Small intestine (tissue), 7 donors: ENCODE measurements at regions not wholly inside any gene's neighbourhood (a gene's known extent, or its start where the extent isn't known, plus 50 kb on each side); places are given as distances from the start of the nearest gene placed in this dataset.

Experiments
- DNase-seq, 2 donors: peaks; one replicate each; pipeline versions ENCODE4 v3.0.0 to v3.0.0-alpha.2; 2013
- FAIRE-seq: peaks from 2 replicates; lab custom pipeline; 2012; peaks lifted over from hg19 to GRCh38; lab: Jason Lieb, UNC
- H3K27ac ChIP-seq, 3 donors: one replicate each; pipeline ENCODE4 v1.5.1; 2013; ENCODE audit warnings: low read length in 2 of 3, mild to moderate bottlenecking in 2 of 3, control low read depth in 1 of 3, inconsistent platforms in 1 of 3, low read depth in 1 of 3, moderate library complexity in 1 of 3
- H3K27me3 ChIP-seq, 3 donors: one replicate each; pipeline ENCODE4 v1.6.1; 2013; ENCODE audit warnings: low read length in 3 of 3, inconsistent platforms in 1 of 3; ENCODE audit not compliant: control insufficient read depth in 3 of 3, insufficient read depth in 3 of 3
- H3K36me3 ChIP-seq, 3 donors: one replicate each; pipeline ENCODE4 v1.6.1; 2013; ENCODE audit warnings: low read length in 3 of 3, inconsistent platforms in 1 of 3, low read depth in 1 of 3, mild to moderate bottlenecking in 1 of 3, moderate library complexity in 1 of 3; ENCODE audit not compliant: control insufficient read depth in 3 of 3, insufficient read depth in 2 of 3
- H3K4me1 ChIP-seq, 3 donors: one replicate each; pipeline ENCODE4 v1.6.1; 2013; ENCODE audit warnings: low read length in 2 of 3, inconsistent platforms in 1 of 3, low read depth in 1 of 3, mild to moderate bottlenecking in 1 of 3, moderate library complexity in 1 of 3; ENCODE audit not compliant: control insufficient read depth in 3 of 3, insufficient read depth in 2 of 3
- H3K4me3 ChIP-seq, 3 donors: one replicate each; pipeline ENCODE4 v1.5.1; 2013; ENCODE audit warnings: low read length in 3 of 3, control low read depth in 1 of 3, inconsistent platforms in 1 of 3, low read depth in 1 of 3, mild to moderate bottlenecking in 1 of 3, moderate library complexity in 1 of 3
- H3K9me3 ChIP-seq, 2 donors: one replicate each; pipeline ENCODE4 v1.6.1; 2013; ENCODE audit warnings: low read depth in 1 of 2, low read length in 1 of 2; ENCODE audit not compliant: control insufficient read depth in 2 of 2, insufficient read depth in 1 of 2
- WGBS, 3 donors: extraction: QIAGEN DNeasy Blood & Tissue Kit; methylation state at CpG; one replicate each; pipeline ENCODE4 v1.1.7; 2013; 5-methylcytosine and 5-hydroxymethylcytosine counted together
- donor health status: healthy with polysubstance abuse.
- donor health status: control.
- donor health status: control.
- donor health status: Bipolar disorder and iron deficiency.
- donor health status: healthy.

GRCh38 chr1:79775402-79775801 is 768.9 kb upstream of the ADGRL4 start:
- H3K27me3 ChIP-seq = no peaks in the 10 kb centered on the region
- no peaks in the 10 kb centered on the region for H3K36me3 ChIP-seq
- DNase-seq (no peak), FAIRE-seq (no peak)
- H3K4me1 ChIP-seq = no peaks in the 10 kb centered on the region
- H3K27ac ChIP-seq = no peak overlapping the region
- H3K9me3 ChIP-seq = no peaks in the 10 kb centered on the region
- no peak overlapping the region for H3K4me3 ChIP-seq
- WGBS, 3 donors = 55 to 78% (median 63%) methylated on average over 2 of the region's 2 CpGs

- Histone ChIP-seq H3K4me3 (no peak overlapping the region), H3K27me3 (no peaks in the 10 kb centered on the region), H3K36me3 (no peaks in the 10 kb centered on the region), H3K9me3 (no peaks in the 10 kb centered on the region), H3K4me1 (no peaks in the 10 kb centered on the region), H3K27ac (no peak overlapping the region)
- no peak for DNase-seq
- WGBS, 3 donors = 56 to 71% (median 66%) methylated on average over 2 of the region's 2 CpGs
- FAIRE-seq = no peak
Measured at GRCh38 chr1:79773385-79773784, 766.9 kb upstream of the ADGRL4 start.

GRCh38 chr1:79762461-79762860 is 755.9 kb upstream of the ADGRL4 start:
- DNase-seq (no peak), FAIRE-seq (no peak)

GRCh38 chr1:79760531-79760930 is 754.0 kb upstream of the ADGRL4 start:
- FAIRE-seq (no peak), DNase-seq (no peak)
- Histone ChIP-seq H3K4me1 (no peaks in the 10 kb centered on the region), H3K4me3 (no peak overlapping the region), H3K9me3 (no peaks in the 10 kb centered on the region), H3K27me3 (no peaks in the 10 kb centered on the region), H3K36me3 (no peaks in the 10 kb centered on the region), H3K27ac (no peak overlapping the region)
- 54 to 81% (median 78%) methylated on average over 1 of the region's 1 CpG for WGBS, 3 donors

More at GRCh38 chr1:79762461-79762860, 755.9 kb upstream of the ADGRL4 start:
- H3K36me3 ChIP-seq = no peaks in the 10 kb centered on the region
- no peak overlapping the region for H3K4me3 ChIP-seq
- H3K9me3 ChIP-seq = no peaks in the 10 kb centered on the region
- H3K4me1 ChIP-seq = no peaks in the 10 kb centered on the region
- H3K27ac ChIP-seq = no peak overlapping the region
- no peaks in the 10 kb centered on the region for H3K27me3 ChIP-seq

GRCh38 chr1:79749607-79750006 is 743.1 kb upstream of the ADGRL4 start:
- H3K4me1 ChIP-seq = no peaks in the 10 kb centered on the region
- WGBS, 3 donors = 63 to 82% (median 66%) methylated on average over 2 of the region's 2 CpGs
- H3K27ac ChIP-seq = no peak overlapping the region
- no peaks in the 10 kb centered on the region for H3K36me3 ChIP-seq
- H3K27me3 ChIP-seq = no peaks in the 10 kb centered on the region
- H3K4me3 ChIP-seq = no peak overlapping the region
- H3K9me3 ChIP-seq = no peaks in the 10 kb centered on the region
- DNase-seq = no peak
- FAIRE-seq = no peak

- no peaks in the 10 kb centered on the region for H3K27me3 ChIP-seq
- FAIRE-seq = no peak
- no peaks in the 10 kb centered on the region for H3K4me1 ChIP-seq
- DNase-seq = no peak
- 81 to 88% (median 87%) methylated on average over 2 of the region's 2 CpGs for WGBS, 3 donors
- H3K27ac ChIP-seq = no peak overlapping the region
- no peaks in the 10 kb centered on the region for H3K9me3 ChIP-seq
- H3K4me3 ChIP-seq = no peak overlapping the region
- no peaks in the 10 kb centered on the region for H3K36me3 ChIP-seq
Measured at GRCh38 chr1:79745929-79746328, 739.4 kb upstream of the ADGRL4 start.

GRCh38 chr1:79744746-79745145 is 738.2 kb upstream of the ADGRL4 start:
- Histone ChIP-seq H3K9me3 (no peaks in the 10 kb centered on the region), H3K36me3 (no peaks in the 10 kb centered on the region), H3K4me1 (no peaks in the 10 kb centered on the region), H3K27me3 (no peaks in the 10 kb centered on the region), H3K27ac (no peak overlapping the region), H3K4me3 (no peak overlapping the region)
- 87 to 90% (median 89%) methylated on average over 1 of the region's 1 CpG for WGBS, 3 donors
- DNase-seq = no peak
- no peak for FAIRE-seq

- FAIRE-seq = no peak
- no peak for DNase-seq
- Histone ChIP-seq H3K36me3 (no peaks in the 10 kb centered on the region), H3K27me3 (no peaks in the 10 kb centered on the region), H3K27ac (no peak overlapping the region), H3K9me3 (no peaks in the 10 kb centered on the region), H3K4me1 (no peaks in the 10 kb centered on the region), H3K4me3 (no peak overlapping the region)
- WGBS, 3 donors = 77 to 83% (median 80%) methylated on average over 3 of the region's 3 CpGs
Measured at GRCh38 chr1:79741720-79742421, 735.3 kb upstream of the ADGRL4 start.

- no peaks in the 10 kb centered on the region for H3K27me3 ChIP-seq
- DNase-seq (no peak), FAIRE-seq (no peak)
- 84 to 95% (median 90%) methylated on average over 1 of the region's 1 CpG for WGBS, 3 donors
- no peaks in the 10 kb centered on the region for H3K9me3 ChIP-seq
- H3K4me3 ChIP-seq = no peak overlapping the region
- no peaks in the 10 kb centered on the region for H3K4me1 ChIP-seq
- no peaks in the 10 kb centered on the region for H3K36me3 ChIP-seq
- no peak overlapping the region for H3K27ac ChIP-seq
Measured at GRCh38 chr1:79738101-79738500, 731.6 kb upstream of the ADGRL4 start.
